HEK293 (cell line): ENCODE measurements at regions not wholly inside any gene's neighbourhood (a gene's known extent, or its start where the extent isn't known, plus 50 kb on each side); places are given as distances from the start of the nearest gene placed in this dataset.

Source experiments
- CTCF ChIA-PET: fragments of 350-600 bp; formaldehyde crosslinking; extraction: SDS; loops from one replicate; lab custom pipeline; 2021; ENCODE audit warnings: antibody characterized with exemption; lab: Yijun Ruan, JAX
- POLR2A ChIA-PET: fragments of 300-600 bp; formaldehyde crosslinking; extraction: SDS; loops from one replicate; lab custom pipeline; 2020; ENCODE audit warnings: antibody characterized with exemption, inconsistent platforms; lab: Yijun Ruan, JAX
- H3K27ac ChIP-seq: fragments of 200-500 bp; sonication (Bioruptor generic); 2 replicates; pipeline ENCODE4 v1.5.1; 2014; ENCODE audit warnings: low read depth, low read length, control low read depth, inconsistent platforms; ENCODE audit errors: extremely low read depth
- H3K36me3 ChIP-seq, 2 experiments: fragments of 200-500 bp in 1 of 2; sonication (Bioruptor generic) in 1 of 2; 1 replicate in 1 of 2; 2 replicates in 1 of 2; pipeline ENCODE4 v1.5.1; 2014 to 2017; ENCODE audit warnings: inconsistent platforms in 2 of 2, low read length in 2 of 2; ENCODE audit not compliant: control insufficient read depth in 2 of 2, insufficient read depth in 1 of 2
- H3K4me1 ChIP-seq: fragments of 200-500 bp; sonication (Bioruptor generic); 2 replicates; pipeline ENCODE4 v1.5.1; 2014; ENCODE audit warnings: mild to moderate bottlenecking, low read length, inconsistent platforms; ENCODE audit not compliant: control insufficient read depth, insufficient read depth
- H3K4me3 ChIP-seq: 2 replicates; pipeline ENCODE4 v1.5.1; 2011; ENCODE audit warnings: low read depth, mild to moderate bottlenecking, control low read depth, low read length, moderate library complexity
- H3K9me3 ChIP-seq: fragments of 200-500 bp; sonication (Bioruptor generic); 2 replicates; pipeline ENCODE4 v1.5.1; 2014; ENCODE audit warnings: low read depth, low read length, inconsistent platforms; ENCODE audit not compliant: control insufficient read depth, insufficient read depth
- BCL11A ChIP-seq: fragments of 450-650 bp; formaldehyde crosslinking; IDR thresholded peaks from 2 replicates; pipeline ENCODE4 v1.5.1; 2016; ENCODE audit warnings: low read depth, missing biosample characterization, missing genetic modification characterization
- BCL11B ChIP-seq: fragments of 450-650 bp; formaldehyde crosslinking; IDR thresholded peaks from 2 replicates; pipeline ENCODE4 v1.5.1; 2016; ENCODE audit warnings: low read depth, missing biosample characterization, missing genetic modification characterization
- GFI1B ChIP-seq: fragments of 450-650 bp; formaldehyde crosslinking; IDR thresholded peaks from 2 replicates; pipeline ENCODE4 v1.5.1; 2016; ENCODE audit warnings: missing biosample characterization, missing genetic modification characterization
- MEIS1 ChIP-seq: sonication (generic); formaldehyde crosslinking; IDR thresholded peaks from 2 replicates; pipeline ENCODE4 v1.8.1; 2022; ENCODE audit warnings: missing genetic modification reagents, mild to moderate bottlenecking, borderline replicate concordance
- MYNN ChIP-seq: fragments of 450-650 bp; formaldehyde crosslinking; IDR thresholded peaks from 2 replicates; pipeline ENCODE4 v1.5.1; 2016; ENCODE audit warnings: missing biosample characterization, missing genetic modification characterization, borderline replicate concordance
- OVOL3 ChIP-seq: fragments of 450-650 bp; formaldehyde crosslinking; IDR thresholded peaks from 2 replicates; pipeline ENCODE4 v1.5.1; 2016; ENCODE audit warnings: missing biosample characterization, missing genetic modification characterization
- ZFP41 ChIP-seq: fragments of 450-650 bp; formaldehyde crosslinking; IDR thresholded peaks from 2 replicates; pipeline ENCODE4 v1.5.1; 2016; ENCODE audit warnings: missing biosample characterization, missing genetic modification characterization, borderline replicate concordance
- ZNF184 ChIP-seq: fragments of 450-650 bp; IDR thresholded peaks from 2 replicates; pipeline ENCODE4 v1.5.1; 2018; ENCODE audit warnings: missing biosample characterization, mild to moderate bottlenecking, missing genetic modification characterization
- ZNF324 ChIP-seq: fragments of 450-650 bp; formaldehyde crosslinking; IDR thresholded peaks from 2 replicates; pipeline ENCODE4 v1.5.1; 2016; ENCODE audit warnings: missing biosample characterization, missing genetic modification characterization
- ZNF354C ChIP-seq: fragments of 450-650 bp; formaldehyde crosslinking; IDR thresholded peaks from 2 replicates; pipeline ENCODE4 v1.5.1; 2016; ENCODE audit warnings: missing biosample characterization, missing genetic modification characterization, low read depth, borderline replicate concordance
- ZNF37A ChIP-seq: fragments of 450-650 bp; IDR thresholded peaks from 2 replicates; pipeline ENCODE4 v1.5.1; 2018; ENCODE audit warnings: missing biosample characterization, missing genetic modification characterization
- ZNF48 ChIP-seq: fragments of 450-650 bp; formaldehyde crosslinking; IDR thresholded peaks from 2 replicates; pipeline ENCODE4 v1.5.1; 2016; ENCODE audit warnings: missing biosample characterization, missing genetic modification characterization
- ZNF544 ChIP-seq: fragments of 450-650 bp; formaldehyde crosslinking; IDR thresholded peaks from 2 replicates; pipeline ENCODE4 v1.5.0; 2017; ENCODE audit warnings: missing biosample characterization, missing genetic modification characterization
- ZNF560 ChIP-seq: fragments of 450-650 bp; formaldehyde crosslinking; IDR thresholded peaks from 2 replicates; pipeline ENCODE4 v1.5.1; 2017; ENCODE audit warnings: missing biosample characterization, missing genetic modification characterization, borderline replicate concordance
- ZNF707 ChIP-seq: fragments of 450-650 bp; formaldehyde crosslinking; IDR thresholded peaks from 2 replicates; pipeline ENCODE4 v1.5.1; 2016; ENCODE audit warnings: missing biosample characterization, missing genetic modification characterization
- ZNF747 ChIP-seq: fragments of 450-650 bp; formaldehyde crosslinking; IDR thresholded peaks from 2 replicates; pipeline ENCODE4 v1.5.1; 2016; ENCODE audit warnings: missing biosample characterization, missing genetic modification characterization
- ZNF792 ChIP-seq: fragments of 450-650 bp; formaldehyde crosslinking; IDR thresholded peaks from 2 replicates; pipeline ENCODE4 v1.5.1; 2016; ENCODE audit warnings: missing biosample characterization, missing genetic modification characterization
- TF ChIP-seq, protein P1 (sequence below): fragments of 450-650 bp; formaldehyde crosslinking; IDR thresholded peaks from 2 replicates; pipeline ENCODE4 v1.5.1; 2016; ENCODE audit warnings: missing biosample characterization, missing genetic modification characterization
- TF ChIP-seq, protein P2 (sequence below): fragments of 450-650 bp; formaldehyde crosslinking; optimal IDR thresholded peaks from 2 replicates; pipeline ENCODE3; 2016; ENCODE audit warnings: missing biosample characterization, mild to moderate bottlenecking, missing genetic modification characterization
- TF ChIP-seq, protein P3 (sequence below): fragments of 450-650 bp; formaldehyde crosslinking; IDR thresholded peaks from 2 replicates; pipeline ENCODE4 v1.5.1; 2016; ENCODE audit warnings: missing biosample characterization, missing genetic modification characterization
- TF ChIP-seq, protein P4 (sequence below): fragments of 450-650 bp; formaldehyde crosslinking; IDR thresholded peaks from 2 replicates; pipeline ENCODE4 v1.5.1; 2017; ENCODE audit warnings: missing biosample characterization, missing genetic modification characterization

DNA sequence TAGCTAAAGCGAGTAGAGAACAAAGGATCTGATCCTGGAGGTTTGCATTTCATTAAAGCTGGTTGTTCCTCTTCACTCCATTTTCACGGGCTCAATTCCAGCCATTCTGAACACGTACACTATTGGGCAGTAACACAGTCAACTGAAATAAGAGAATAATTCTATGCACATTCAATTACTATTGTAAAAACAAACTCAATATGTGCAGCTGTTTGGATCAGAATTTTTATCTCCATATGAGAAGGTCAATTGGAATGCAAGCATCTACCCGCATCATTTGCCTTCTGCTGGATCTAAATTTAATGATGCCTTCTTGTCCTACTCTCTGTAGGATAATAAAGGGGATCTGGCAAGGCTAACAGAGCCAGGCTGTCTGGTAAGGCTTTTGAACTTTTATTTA lies 562.8 kb upstream of the CCDC179 start (continued):
- TF ChIP-seq, protein P1, sequence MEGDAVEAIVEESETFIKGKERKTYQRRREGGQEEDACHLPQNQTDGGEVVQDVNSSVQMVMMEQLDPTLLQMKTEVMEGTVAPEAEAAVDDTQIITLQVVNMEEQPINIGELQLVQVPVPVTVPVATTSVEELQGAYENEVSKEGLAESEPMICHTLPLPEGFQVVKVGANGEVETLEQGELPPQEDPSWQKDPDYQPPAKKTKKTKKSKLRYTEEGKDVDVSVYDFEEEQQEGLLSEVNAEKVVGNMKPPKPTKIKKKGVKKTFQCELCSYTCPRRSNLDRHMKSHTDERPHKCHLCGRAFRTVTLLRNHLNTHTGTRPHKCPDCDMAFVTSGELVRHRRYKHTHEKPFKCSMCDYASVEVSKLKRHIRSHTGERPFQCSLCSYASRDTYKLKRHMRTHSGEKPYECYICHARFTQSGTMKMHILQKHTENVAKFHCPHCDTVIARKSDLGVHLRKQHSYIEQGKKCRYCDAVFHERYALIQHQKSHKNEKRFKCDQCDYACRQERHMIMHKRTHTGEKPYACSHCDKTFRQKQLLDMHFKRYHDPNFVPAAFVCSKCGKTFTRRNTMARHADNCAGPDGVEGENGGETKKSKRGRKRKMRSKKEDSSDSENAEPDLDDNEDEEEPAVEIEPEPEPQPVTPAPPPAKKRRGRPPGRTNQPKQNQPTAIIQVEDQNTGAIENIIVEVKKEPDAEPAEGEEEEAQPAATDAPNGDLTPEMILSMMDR (tag by site-specific recombination), result no peak
- TF ChIP-seq ZNF354C (tag by site-specific recombination), result no peak
- TF ChIP-seq ZNF544, result no peak
- TF ChIP-seq, all 188 proteins: peak for 0

DNA sequence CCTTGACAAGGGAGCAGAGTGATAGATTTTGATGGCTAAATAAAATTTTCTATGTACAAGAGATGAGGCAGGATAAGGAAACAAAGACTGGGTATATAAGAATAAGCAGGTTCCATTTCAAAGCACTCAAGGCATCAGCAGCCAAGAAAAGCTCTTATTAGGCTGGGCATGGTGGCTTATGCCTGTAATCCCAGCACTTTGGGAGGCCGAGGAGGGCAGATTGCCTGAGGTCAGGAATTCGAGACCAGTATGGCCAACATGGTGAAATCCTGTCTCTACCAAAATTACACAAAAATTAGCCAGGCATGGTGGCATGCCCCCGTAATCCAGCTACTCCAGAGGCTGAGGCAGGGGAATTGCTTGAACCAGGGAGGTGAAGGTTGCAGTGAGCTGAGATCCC lies 563.4 kb upstream of the CCDC179 start:
- ChIA-PET CTCF (no interaction called here), POLR2A (no interaction called here)
- no peak overlapping the region for H3K4me3 ChIP-seq
- H3K9me3 ChIP-seq, result no peaks in the 10 kb centered on the region
- no peak overlapping the region for H3K27ac ChIP-seq
- no peaks in the 10 kb centered on the region for H3K4me1 ChIP-seq
- TF ChIP-seq MYNN (tag by site-specific recombination) (no peak), BCL11A (tag by site-specific recombination) (no peak), MEIS1 (CRISPR knock-in tag) (no peak), OVOL3 (no peak), ZNF792 (tag by site-specific recombination) (no peak), ZNF707 (no peak)
- TF ChIP-seq, protein P2, sequence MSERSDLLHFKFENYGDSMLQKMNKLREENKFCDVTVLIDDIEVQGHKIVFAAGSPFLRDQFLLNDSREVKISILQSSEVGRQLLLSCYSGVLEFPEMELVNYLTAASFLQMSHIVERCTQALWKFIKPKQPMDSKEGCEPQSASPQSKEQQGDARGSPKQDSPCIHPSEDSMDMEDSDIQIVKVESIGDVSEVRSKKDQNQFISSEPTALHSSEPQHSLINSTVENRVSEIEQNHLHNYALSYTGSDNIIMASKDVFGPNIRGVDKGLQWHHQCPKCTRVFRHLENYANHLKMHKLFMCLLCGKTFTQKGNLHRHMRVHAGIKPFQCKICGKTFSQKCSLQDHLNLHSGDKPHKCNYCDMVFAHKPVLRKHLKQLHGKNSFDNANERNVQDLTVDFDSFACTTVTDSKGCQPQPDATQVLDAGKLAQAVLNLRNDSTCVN (tag by site-specific recombination), result no peak
- no peaks in the 10 kb centered on the region for H3K36me3 ChIP-seq

DNA sequence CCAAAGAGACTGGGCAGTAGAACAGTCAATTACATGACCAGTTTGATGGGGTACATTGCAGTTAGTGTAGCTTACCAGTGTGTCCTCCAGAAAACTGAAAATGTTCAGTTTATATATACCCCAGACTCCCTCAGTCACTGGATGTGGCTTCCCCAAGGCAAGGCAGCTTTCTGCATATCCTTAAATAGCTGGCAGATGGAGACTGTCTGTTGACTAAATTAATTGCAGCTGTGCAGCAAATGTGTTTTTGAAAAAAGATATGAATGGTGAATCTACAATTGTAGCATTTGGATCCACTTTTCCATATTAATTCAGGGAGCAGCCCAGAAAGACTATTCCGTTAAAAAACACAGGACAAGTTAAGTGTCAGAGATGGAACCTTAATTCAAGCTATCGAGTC lies 565.1 kb upstream of the CCDC179 start:
- ChIA-PET CTCF (interaction anchor here (0.5 kb wide), 1 partner anchor 140 kb away, joined by 3 read pairs; no protein-coding TSS in a partner anchor), POLR2A (no interaction called here)
- H3K27ac ChIP-seq, result no peak overlapping the region
- no peaks in the 10 kb centered on the region for H3K4me1 ChIP-seq
- H3K4me3 ChIP-seq, result no peak overlapping the region
- no peaks in the 10 kb centered on the region for H3K36me3 ChIP-seq
- no peak for TF ChIP-seq ZNF37A (tag by site-specific recombination)
- TF ChIP-seq BCL11B (tag by site-specific recombination), result no peak
- TF ChIP-seq, protein P3, sequence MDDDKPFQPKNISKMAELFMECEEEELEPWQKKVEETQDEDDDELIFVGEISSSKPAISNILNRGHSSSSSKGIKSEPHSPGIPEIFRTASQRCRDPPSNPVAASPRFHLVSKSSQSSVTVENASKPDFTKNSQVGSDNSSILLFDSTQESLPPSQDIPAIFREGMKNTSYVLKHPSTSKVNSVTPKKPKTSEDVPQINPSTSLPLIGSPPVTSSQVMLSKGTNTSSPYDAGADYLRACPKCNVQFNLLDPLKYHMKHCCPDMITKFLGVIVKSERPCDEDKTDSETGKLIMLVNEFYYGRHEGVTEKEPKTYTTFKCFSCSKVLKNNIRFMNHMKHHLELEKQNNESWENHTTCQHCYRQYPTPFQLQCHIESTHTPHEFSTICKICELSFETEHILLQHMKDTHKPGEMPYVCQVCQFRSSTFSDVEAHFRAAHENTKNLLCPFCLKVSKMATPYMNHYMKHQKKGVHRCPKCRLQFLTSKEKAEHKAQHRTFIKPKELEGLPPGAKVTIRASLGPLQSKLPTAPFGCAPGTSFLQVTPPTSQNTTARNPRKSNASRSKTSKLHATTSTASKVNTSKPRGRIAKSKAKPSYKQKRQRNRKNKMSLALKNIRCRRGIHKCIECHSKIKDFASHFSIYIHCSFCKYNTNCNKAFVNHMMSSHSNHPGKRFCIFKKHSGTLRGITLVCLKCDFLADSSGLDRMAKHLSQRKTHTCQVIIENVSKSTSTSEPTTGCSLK (tag by site-specific recombination), result no peak
- TF ChIP-seq ZNF324 (tag by site-specific recombination), result no peak
- no peak for TF ChIP-seq ZNF792 (tag by site-specific recombination)
- TF ChIP-seq ZNF48 (tag by site-specific recombination), result no peak
- TF ChIP-seq ZNF747 (tag by site-specific recombination), result no peak
- no peak for TF ChIP-seq ZFP41
- no peak for TF ChIP-seq ZNF560 (tag by site-specific recombination)
- no peak for TF ChIP-seq ZNF184 (tag by site-specific recombination)
- TF ChIP-seq, protein P4, sequence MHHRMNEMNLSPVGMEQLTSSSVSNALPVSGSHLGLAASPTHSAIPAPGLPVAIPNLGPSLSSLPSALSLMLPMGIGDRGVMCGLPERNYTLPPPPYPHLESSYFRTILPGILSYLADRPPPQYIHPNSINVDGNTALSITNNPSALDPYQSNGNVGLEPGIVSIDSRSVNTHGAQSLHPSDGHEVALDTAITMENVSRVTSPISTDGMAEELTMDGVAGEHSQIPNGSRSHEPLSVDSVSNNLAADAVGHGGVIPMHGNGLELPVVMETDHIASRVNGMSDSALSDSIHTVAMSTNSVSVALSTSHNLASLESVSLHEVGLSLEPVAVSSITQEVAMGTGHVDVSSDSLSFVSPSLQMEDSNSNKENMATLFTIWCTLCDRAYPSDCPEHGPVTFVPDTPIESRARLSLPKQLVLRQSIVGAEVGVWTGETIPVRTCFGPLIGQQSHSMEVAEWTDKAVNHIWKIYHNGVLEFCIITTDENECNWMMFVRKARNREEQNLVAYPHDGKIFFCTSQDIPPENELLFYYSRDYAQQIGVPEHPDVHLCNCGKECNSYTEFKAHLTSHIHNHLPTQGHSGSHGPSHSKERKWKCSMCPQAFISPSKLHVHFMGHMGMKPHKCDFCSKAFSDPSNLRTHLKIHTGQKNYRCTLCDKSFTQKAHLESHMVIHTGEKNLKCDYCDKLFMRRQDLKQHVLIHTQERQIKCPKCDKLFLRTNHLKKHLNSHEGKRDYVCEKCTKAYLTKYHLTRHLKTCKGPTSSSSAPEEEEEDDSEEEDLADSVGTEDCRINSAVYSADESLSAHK (tag by site-specific recombination), result no peak
- TF ChIP-seq GFI1B (tag by site-specific recombination), result no peak
- no peak for TF ChIP-seq ZNF544
- no peaks in the 10 kb centered on the region for H3K9me3 ChIP-seq
